ENCODE measurements at regions not wholly inside any gene's neighbourhood (a gene's known extent, or its start where the extent isn't known, plus 50 kb on each side); places are given as distances from the start of the nearest gene placed in this dataset.

DNA sequence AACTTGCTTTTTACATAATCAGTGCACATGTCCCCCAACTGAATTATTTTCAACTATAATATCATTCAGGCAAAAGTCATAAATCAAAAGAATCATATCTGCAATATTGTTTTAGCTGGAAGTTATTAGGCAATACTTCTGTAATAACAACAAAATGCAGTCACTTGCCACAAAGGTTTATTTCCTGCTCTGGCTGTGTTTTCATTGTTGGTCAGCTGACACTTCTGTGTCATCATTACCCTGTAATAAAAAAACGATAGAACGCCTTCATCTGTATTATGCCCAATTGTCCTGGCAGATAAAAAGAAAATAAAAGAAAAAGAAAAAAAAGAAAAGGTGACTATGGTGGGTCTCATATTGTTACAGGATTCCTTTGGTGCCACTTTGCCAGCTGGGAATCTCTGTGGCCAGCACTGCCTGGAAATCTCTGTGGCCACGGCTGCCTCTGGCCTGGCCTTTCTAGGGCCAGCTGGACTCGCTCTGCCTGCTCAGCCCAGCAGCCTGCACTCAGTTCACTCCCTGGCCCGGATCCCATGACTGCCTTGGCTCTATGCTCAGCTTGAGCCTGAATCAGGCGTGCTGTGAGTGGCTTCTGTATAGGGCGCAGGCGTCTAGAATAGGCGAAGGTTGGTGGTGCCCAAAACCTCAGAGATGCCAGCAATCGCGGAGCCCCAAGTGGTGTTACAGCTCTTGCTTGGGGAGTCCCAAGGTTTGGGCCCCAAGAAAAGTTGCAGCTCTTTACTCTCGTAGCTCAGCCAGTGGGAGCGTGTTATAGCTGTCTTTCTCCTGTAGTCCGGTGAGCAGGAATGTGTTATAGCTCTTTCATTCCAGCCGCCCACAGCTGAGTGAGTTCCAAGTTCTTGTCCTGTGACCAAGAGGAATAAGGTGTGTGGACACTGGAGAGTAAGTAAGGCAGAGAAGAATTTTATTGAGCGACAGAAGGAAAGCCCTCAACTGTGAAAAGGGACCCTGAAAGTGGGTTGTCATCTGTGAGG is 1227.1 kb downstream of the SLITRK1 start:
- ATAC-seq (no peak), DNase-seq (ENCODE audit: low read depth in 1 of 2, low spot score in 1 of 2) (no peak), FAIRE-seq (no peak)
- ChIA-PET POLR2A (no interaction called here), CTCF (no interaction called here)
- no peaks in the 10 kb centered on the region for H3K4me1 ChIP-seq
- TF ChIP-seq EHF (CRISPR knock-in tag; IDR thresholded peaks at IDR 0.05) (no peak), HOXB13 (CRISPR knock-in tag; IDR thresholded peaks at IDR 0.05; ENCODE audit: low read depth) (no peak), HES2 (IDR thresholded peaks at IDR 0.05) (no peak), MAZ (IDR thresholded peaks at IDR 0.05; ENCODE audit: borderline replicate concordance, low read depth, low read length) (no peak), CHD2 (IDR thresholded peaks at IDR 0.05; ENCODE audit: low read length, partially characterized antibody) (no peak), POLR2AphosphoS2 (conservative IDR thresholded peaks at IDR 0.05; ENCODE audit: low read length) (no peak), ZC3H11A (IDR thresholded peaks at IDR 0.05) (no peak), MAFK (IDR thresholded peaks at IDR 0.05; ENCODE audit: partially characterized antibody) (no peak), HMGXB4 (CRISPR knock-in tag; IDR thresholded peaks at IDR 0.05; ENCODE audit: borderline replicate concordance) (no peak)
- TF ChIP-seq, protein P1, sequence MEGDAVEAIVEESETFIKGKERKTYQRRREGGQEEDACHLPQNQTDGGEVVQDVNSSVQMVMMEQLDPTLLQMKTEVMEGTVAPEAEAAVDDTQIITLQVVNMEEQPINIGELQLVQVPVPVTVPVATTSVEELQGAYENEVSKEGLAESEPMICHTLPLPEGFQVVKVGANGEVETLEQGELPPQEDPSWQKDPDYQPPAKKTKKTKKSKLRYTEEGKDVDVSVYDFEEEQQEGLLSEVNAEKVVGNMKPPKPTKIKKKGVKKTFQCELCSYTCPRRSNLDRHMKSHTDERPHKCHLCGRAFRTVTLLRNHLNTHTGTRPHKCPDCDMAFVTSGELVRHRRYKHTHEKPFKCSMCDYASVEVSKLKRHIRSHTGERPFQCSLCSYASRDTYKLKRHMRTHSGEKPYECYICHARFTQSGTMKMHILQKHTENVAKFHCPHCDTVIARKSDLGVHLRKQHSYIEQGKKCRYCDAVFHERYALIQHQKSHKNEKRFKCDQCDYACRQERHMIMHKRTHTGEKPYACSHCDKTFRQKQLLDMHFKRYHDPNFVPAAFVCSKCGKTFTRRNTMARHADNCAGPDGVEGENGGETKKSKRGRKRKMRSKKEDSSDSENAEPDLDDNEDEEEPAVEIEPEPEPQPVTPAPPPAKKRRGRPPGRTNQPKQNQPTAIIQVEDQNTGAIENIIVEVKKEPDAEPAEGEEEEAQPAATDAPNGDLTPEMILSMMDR (IDR thresholded peaks at IDR 0.05): no peak
- no peak overlapping the region for H3K4me2 ChIP-seq
- H3K27ac ChIP-seq: no peak overlapping the region
- no peaks in the 10 kb centered on the region for H3K9me3 ChIP-seq
- no peak overlapping the region for H3K4me3 ChIP-seq
- 59% methylated on average over 16 of the region's 16 CpGs for WGBS (ENCODE audit: missing lambda C conversion rate)

DNA sequence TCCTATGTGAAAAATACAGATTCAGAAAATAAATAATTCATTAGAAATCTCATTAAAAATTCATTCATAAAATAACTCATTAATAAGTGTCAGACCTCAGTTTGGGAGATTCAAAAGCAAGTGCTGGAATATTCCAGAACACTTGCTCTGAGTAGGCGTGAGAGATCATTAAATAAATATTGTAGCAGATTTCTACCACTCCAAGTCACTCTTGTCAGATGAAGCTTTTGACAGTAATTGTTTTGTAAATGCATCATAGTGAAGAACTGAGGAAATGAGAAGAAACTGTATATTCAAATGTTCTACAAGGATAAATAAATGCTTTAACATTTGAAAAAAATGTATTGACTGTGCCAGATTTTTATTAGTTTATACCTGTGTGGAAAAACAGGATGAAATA is 1228.1 kb downstream of the SLITRK1 start:
- WGBS (ENCODE audit: missing lambda C conversion rate): 55% methylated on average over 1 of the region's 1 CpG
- Histone ChIP-seq H3K9me3 (no peaks in the 10 kb centered on the region), H3K4me2 (no peak overlapping the region), H3K4me1 (no peaks in the 10 kb centered on the region), H3K27ac (no peak overlapping the region), H3K4me3 (no peak overlapping the region)
- FAIRE-seq (no peak), ATAC-seq (no peak), DNase-seq (ENCODE audit: low read depth in 1 of 2, low spot score in 1 of 2) (no peak)
- CTCF ChIA-PET: no interaction called here
- POLR2A ChIA-PET: no interaction called here
- no peak for TF ChIP-seq SREBF2 (IDR thresholded peaks at IDR 0.05)
- no peak for TF ChIP-seq BHLHE40 (IDR thresholded peaks at IDR 0.05; ENCODE audit: low read depth, low read length)
- TF ChIP-seq HOXB13 (CRISPR knock-in tag; IDR thresholded peaks at IDR 0.05; ENCODE audit: low read depth): no peak
- TF ChIP-seq CBX8 (IDR thresholded peaks at IDR 0.05): no peak
- TF ChIP-seq EP300 (IDR thresholded peaks at IDR 0.05): no peak
- TF ChIP-seq FOXS1 (CRISPR knock-in tag; IDR thresholded peaks at IDR 0.05): no peak
- TF ChIP-seq NPAS2 (CRISPR knock-in tag; IDR thresholded peaks at IDR 0.05; ENCODE audit: borderline replicate concordance): no peak
- TF ChIP-seq CHD4 (IDR thresholded peaks at IDR 0.05; ENCODE audit: borderline replicate concordance): no peak
- TF ChIP-seq ELK1 (IDR thresholded peaks at IDR 0.05; ENCODE audit: low read depth, low read length): no peak

All from A549 (cell line).